ENCODE measurements at regions not wholly inside any gene's neighbourhood (a gene's known extent, or its start where the extent isn't known, plus 50 kb on each side); places are given as distances from the start of the nearest gene placed in this dataset.
"Not testable (repeated sequence)": the region's sequence is repeated elsewhere in the genome, so short reads cannot be mapped to it uniquely, and the experiment has no call there.

DNA sequence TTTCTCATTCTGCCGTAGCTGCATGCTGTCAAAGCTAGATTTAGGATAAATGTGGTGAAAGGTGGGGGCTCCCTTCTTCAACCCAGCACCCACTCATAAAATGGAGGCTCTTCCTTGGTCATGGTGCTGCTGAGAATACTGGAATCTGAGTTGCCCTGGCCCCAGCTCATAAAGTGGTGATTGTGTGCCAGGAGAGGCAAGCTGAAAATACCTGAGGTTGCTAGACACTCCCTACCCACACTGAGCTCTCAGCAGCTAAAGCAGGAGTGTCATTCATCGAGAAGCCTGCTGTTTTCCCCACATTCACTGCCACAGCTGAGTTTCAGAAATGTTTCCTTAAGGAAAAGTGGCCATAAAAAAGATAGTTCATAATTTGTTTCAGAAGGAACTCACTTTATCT, 297.1 kb upstream of the RBMS1 start:
- Histone ChIP-seq H3K9me3 (ENCODE audit: low read depth, low read length) (no peaks in the 10 kb centered on the region), H3K27me3 (ENCODE audit: insufficient read depth, low read length) (no peaks in the 10 kb centered on the region), H3K4me1 (ENCODE audit: insufficient read depth, low read length) (no peaks in the 10 kb centered on the region), H3K4me3 (ENCODE audit: low read length) (no peak overlapping the region)

DNA sequence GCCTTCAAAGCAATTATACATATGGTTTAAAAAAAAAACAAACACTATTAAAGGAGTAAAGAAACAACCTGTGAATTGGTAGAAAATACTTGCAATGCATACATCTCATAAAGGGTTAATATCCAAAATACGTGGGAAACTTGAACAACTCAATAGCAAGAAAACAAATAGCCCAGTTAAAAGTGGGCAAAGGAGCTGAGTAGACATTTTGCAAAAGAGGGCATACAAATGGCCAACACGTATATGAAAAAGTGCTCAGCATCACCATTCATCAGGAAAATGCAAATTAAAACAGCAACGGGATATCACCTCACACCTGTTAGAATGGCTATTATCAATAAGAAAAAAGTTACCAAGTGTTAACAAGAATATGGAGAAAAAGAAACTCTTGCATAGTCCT, 298.3 kb upstream of the RBMS1 start:
- Histone ChIP-seq H3K9me3 (ENCODE audit: low read depth, low read length) (no peaks in the 10 kb centered on the region), H3K4me1 (ENCODE audit: insufficient read depth, low read length) (no peaks in the 10 kb centered on the region), H3K4me3 (ENCODE audit: low read length) (no peak overlapping the region), H3K27me3 (ENCODE audit: insufficient read depth, low read length) (no peaks in the 10 kb centered on the region)

DNA sequence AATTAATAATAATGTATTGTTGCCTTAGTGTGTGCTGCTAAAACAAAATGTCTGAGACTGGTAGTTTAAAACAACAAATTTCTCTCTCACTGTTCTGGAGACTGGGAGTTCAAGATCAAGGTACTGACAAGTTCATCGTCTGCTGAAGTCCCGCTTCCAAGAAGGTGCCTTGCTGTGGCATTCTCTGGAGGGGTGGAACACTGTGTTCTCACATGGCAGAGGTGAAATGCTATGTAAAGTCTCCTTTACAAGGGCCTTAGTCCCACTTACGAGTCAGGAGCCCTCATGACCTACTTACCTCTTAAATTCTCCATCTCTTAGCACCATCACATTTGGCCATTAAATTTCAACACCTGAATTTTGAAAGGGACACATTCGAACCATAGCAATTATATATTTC, 299.2 kb upstream of the RBMS1 start:
- no peaks in the 10 kb centered on the region for H3K9me3 ChIP-seq (ENCODE audit: low read depth, low read length)

DNA sequence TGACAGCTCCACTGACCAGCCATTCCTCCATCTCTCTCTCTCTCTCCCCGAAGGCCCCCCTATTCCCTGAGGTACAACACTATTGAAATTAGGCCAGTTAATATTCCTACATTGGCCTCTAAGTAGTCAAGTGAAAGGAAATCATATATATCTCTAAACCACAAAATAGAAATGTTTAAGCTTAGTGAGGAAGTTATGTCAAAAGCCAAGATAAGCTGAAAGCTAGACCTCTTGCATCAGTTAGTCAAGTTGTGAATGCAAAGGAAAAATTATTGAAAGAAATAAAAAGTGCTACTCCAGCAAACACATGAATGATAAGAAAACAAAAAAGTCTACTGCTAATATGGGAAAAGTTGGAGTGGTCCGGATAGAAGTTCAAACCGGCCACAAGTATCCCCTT, 301.3 kb upstream of the RBMS1 start:
- H3K9me3 ChIP-seq (ENCODE audit: low read depth, low read length), result no peaks in the 10 kb centered on the region

More for the DNA sequence above, 299.2 kb upstream of the RBMS1 start:
- H3K4me3 ChIP-seq (ENCODE audit: low read length), result no peak overlapping the region
- no peaks in the 10 kb centered on the region for H3K4me1 ChIP-seq (ENCODE audit: insufficient read depth, low read length)
- H3K27me3 ChIP-seq (ENCODE audit: insufficient read depth, low read length), result no peaks in the 10 kb centered on the region

DNA sequence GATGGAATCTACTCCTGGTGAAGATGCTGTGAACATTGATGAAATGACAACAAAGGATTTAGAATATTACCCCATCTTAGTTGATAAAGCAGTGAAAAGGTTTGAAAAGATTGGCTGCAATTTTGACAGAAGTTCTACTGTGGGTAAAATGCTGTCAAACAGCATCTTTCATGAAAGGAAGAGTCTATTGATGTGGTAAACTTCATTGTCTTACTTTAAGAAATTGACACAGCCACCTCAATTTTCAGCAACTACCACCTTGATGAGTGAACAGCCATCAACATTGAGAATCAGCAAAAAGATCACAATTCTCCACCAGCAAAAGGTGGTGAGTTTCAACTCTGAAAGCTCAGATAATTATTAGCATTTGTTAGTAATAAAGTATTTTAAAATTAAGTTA, 310.3 kb upstream of the RBMS1 start:
- Histone ChIP-seq H3K9me3 (ENCODE audit: low read depth, low read length) (no peaks in the 10 kb centered on the region), H3K27me3 (ENCODE audit: insufficient read depth, low read length) (no peaks in the 10 kb centered on the region), H3K4me1 (ENCODE audit: insufficient read depth, low read length) (no peaks in the 10 kb centered on the region), H3K4me3 (ENCODE audit: low read length) (no peak overlapping the region)

More for the DNA sequence above, 301.3 kb upstream of the RBMS1 start:
- no peaks in the 10 kb centered on the region for H3K4me1 ChIP-seq (ENCODE audit: insufficient read depth, low read length)
- H3K27me3 ChIP-seq (ENCODE audit: insufficient read depth, low read length), result no peaks in the 10 kb centered on the region
- no peak overlapping the region for H3K4me3 ChIP-seq (ENCODE audit: low read length)

DNA sequence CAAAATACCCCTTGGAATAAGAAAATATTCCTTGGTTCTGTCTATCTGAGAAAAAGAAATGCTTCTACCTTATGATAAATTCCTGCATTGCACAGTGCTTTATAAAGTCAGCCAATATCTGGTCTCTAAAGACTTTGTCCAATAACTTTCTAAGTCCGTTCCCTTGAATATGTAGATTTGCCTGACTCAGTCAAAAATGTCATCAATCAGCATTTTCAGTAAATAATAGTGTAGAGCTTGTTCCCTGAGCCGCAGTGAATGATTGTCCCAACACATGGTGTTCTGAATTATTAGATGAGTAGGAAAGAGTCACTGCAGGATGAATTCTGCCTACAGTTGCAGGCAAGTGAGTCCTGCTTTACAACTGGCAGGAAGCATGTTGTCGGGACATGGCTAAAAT, 316.8 kb upstream of the RBMS1 start:
- H3K9me3 ChIP-seq (ENCODE audit: low read depth, low read length), result no peaks in the 10 kb centered on the region
- H3K4me3 ChIP-seq (ENCODE audit: low read length), result no peak overlapping the region
- H3K4me1 ChIP-seq (ENCODE audit: insufficient read depth, low read length), result no peaks in the 10 kb centered on the region
- H3K27me3 ChIP-seq (ENCODE audit: insufficient read depth, low read length), result no peaks in the 10 kb centered on the region

DNA sequence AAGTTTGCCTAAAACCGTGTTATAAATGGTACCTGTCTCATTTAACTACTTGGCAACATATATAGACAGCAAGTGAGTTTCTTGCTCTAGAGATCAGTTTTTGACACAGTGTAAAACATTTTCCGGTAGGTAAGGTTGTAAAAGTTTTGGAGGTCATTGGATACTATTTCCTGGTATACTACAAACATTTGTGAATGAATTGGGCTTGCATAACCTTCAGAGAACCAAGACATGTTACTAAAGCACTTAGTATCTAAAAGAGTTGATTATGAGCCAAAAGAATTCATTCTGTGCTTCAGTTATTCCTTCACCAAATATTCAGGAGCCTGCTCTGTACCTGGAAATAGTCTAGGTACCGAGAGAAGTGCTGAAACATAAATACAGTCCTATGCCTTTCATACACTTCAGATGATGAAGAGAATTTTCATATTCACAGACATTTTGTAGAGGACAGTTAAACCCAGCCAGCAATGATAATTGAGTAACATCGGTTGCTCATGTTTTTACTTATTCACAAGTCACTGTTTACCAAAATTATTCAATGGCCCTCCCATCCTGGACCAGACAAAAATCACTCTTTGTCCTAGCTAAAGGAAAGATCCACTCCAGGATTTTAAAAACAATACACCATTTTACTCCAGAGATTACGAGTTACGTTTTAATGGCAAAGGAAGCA, 319.4 kb upstream of the RBMS1 start:
- H3K4me3 ChIP-seq (ENCODE audit: low read length), result no peak overlapping the region
- H3K27me3 ChIP-seq (ENCODE audit: insufficient read depth, low read length), result no peaks in the 10 kb centered on the region
- H3K9me3 ChIP-seq (ENCODE audit: low read depth, low read length), result no peaks in the 10 kb centered on the region
- no peaks in the 10 kb centered on the region for H3K4me1 ChIP-seq (ENCODE audit: insufficient read depth, low read length)

DNA sequence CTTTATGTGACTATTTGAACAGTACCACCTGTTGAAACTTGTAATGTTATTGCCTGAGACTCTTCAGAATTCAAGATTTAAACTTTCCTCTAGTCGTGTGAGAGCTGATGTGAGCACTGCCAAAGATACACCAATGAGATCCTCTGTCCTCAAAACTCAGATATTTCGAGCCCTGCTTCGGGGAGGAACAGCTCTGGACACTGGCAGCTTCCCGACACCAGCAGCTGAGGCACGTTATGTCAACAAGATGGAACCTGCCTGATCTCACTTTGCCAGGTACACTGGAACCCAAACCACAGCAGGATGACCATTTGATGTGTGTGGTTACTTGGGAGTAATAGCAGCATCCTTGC, 319.9 kb upstream of the RBMS1 start:
- Histone ChIP-seq H3K9me3 (ENCODE audit: low read depth, low read length) (no peaks in the 10 kb centered on the region), H3K4me3 (ENCODE audit: low read length) (no peak overlapping the region), H3K27me3 (ENCODE audit: insufficient read depth, low read length) (no peaks in the 10 kb centered on the region), H3K4me1 (ENCODE audit: insufficient read depth, low read length) (no peaks in the 10 kb centered on the region)

DNA sequence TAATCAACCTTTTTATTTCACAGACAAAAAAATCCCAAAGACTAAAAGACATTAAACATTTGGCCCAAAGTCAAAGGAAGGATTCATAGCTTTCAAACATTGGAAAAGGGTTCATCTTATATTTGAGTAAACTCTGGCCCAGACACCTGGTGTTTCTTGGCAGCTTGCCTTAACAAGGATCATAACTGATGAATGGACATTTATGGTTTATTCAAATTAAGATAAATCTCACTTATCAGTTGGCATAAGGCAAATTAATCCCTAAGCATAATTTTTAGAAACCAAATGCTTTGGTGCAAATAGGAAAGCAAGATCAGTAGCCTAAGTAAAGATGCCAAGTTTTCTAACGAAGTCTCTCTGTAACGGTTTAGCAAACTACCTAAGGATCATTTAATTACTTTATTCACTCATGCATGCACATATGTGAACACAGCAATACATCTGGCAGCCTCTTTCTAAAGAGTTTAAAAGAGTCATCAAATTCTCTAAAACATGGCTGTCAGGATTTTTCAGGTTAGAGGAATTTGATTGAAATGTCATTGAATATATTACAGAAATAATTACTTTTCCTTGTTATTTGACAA, 323.4 kb upstream of the RBMS1 start:
- Histone ChIP-seq H3K4me1 (ENCODE audit: insufficient read depth, low read length) (no peaks in the 10 kb centered on the region), H3K9me3 (ENCODE audit: low read depth, low read length) (no peaks in the 10 kb centered on the region), H3K27me3 (ENCODE audit: insufficient read depth, low read length) (no peaks in the 10 kb centered on the region), H3K4me3 (ENCODE audit: low read length) (no peak overlapping the region)

DNA sequence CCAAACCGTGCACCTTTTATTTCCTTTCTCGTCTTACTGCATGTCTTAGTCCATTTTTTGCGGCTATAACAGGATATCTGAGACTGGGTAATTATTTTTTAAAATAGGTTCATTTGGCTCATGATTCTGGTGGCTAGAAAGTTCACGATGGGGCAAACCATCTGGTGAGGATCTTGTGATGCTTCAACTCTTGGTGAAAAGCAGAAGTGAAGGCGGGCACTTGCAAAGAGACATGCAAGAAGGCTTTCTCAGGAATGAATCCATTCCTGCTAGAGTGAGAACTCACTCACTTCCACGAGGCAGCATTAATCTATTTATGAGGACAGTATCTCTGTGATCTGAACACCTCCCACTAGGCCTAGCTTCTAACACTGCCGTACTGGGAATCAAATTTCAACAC, 327.1 kb upstream of the RBMS1 start:
- H3K27me3 ChIP-seq (ENCODE audit: insufficient read depth, low read length), result no peaks in the 10 kb centered on the region
- H3K9me3 ChIP-seq (ENCODE audit: low read depth, low read length), result peaks cover 25% of the 10 kb centered on the region
- no peaks in the 10 kb centered on the region for H3K4me1 ChIP-seq (ENCODE audit: insufficient read depth, low read length)
- H3K4me3 ChIP-seq (ENCODE audit: low read length), result no peak overlapping the region

DNA sequence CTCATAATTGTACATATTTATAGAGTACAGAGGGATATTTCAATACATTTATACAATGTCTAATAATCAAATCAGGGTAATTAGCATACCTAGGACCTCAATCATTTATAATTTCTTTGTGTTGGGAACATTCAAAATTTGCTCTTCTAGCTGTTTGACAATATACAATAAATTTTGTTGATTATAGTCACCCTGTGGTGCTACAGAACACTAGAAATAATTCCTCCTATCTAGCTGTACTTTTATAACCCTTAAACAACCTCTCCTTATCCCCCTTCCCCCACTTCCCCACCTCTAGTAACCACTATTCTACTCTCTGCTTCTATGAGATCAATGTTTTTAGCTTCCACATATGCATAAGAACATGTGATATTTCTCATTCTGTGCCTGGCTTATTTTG, 328.4 kb upstream of the RBMS1 start:
- H3K4me1 ChIP-seq (ENCODE audit: insufficient read depth, low read length), result no peaks in the 10 kb centered on the region
- no peaks in the 10 kb centered on the region for H3K27me3 ChIP-seq (ENCODE audit: insufficient read depth, low read length)
- no peak overlapping the region for H3K4me3 ChIP-seq (ENCODE audit: low read length)
- H3K9me3 ChIP-seq (ENCODE audit: low read depth, low read length), result peaks cover 33% of the 10 kb centered on the region

DNA sequence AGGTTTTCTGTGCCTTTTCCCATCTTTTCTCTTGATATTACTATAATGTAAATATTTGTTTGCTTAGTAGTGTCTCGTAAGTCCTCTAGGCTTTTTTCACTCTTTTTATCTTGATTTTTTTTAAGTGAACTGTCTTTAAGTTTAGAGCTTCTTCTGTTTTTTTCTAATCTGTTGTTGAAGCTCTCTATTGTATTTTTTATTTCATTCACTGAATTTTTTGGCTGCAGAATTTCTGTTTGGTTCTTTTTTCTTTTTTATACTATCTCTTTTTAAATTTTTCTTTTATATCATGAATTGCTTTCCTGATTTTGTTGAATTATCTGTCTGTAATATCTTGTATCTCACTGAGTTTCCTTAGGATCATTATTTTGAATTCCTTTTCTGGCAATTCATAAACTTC, 331.8 kb upstream of the RBMS1 start:
- Histone ChIP-seq H3K4me1 (ENCODE audit: insufficient read depth, low read length) (no peaks in the 10 kb centered on the region), H3K4me3 (ENCODE audit: low read length) (no peak overlapping the region), H3K27me3 (ENCODE audit: insufficient read depth, low read length) (no peaks in the 10 kb centered on the region), H3K9me3 (ENCODE audit: low read depth, low read length) (peaks cover 33% of the 10 kb centered on the region)

DNA sequence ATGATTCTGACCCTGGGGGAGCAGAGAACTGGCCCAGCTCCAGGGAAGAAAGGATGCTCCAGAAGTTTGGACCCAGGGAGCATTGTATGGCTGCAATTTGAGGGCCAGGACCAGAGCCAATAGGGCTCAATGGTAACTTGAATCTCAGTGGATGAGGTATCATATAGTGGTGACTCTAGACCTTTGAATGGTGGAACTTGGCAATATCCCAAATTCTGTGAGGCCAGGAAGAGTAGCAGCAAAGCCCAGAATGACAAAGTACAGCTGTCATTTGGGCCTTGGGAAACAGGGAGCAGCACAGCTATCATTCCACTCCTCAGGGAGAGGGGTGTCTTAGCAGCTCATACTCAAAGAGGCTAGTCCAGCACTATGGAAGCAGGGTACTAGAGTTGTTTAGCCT, 332.9 kb upstream of the RBMS1 start:
- Histone ChIP-seq H3K4me1 (ENCODE audit: insufficient read depth, low read length) (no peaks in the 10 kb centered on the region), H3K27me3 (ENCODE audit: insufficient read depth, low read length) (no peaks in the 10 kb centered on the region), H3K9me3 (ENCODE audit: low read depth, low read length) (peaks cover 33% of the 10 kb centered on the region), H3K4me3 (ENCODE audit: low read length) (no peak overlapping the region)

DNA sequence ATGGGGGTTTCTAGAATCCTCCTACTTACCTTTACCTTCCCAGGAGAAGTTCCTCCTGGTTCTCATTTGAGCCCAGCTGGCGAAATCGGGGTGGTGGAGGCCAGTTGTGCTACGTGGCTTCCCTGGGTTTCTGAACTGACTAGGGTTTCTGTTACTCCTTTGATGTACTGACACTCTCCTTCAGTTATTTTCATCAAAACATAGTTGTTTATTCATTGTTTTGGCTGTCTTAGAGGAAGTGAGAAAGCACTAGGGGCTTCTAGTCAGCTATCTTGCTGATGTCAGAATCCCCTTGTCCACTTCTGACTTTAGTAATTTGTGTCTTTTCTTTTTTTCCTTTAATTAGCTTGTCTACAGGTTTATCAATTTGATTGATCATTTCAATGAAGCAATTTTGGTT, 332.2 kb upstream of the TANK start:
- Histone ChIP-seq H3K4me1 (ENCODE audit: insufficient read depth, low read length) (no peaks in the 10 kb centered on the region), H3K9me3 (ENCODE audit: low read depth, low read length) (peaks cover 27% of the 10 kb centered on the region), H3K4me3 (ENCODE audit: low read length) (no peak overlapping the region), H3K27me3 (ENCODE audit: insufficient read depth, low read length) (no peaks in the 10 kb centered on the region)

DNA sequence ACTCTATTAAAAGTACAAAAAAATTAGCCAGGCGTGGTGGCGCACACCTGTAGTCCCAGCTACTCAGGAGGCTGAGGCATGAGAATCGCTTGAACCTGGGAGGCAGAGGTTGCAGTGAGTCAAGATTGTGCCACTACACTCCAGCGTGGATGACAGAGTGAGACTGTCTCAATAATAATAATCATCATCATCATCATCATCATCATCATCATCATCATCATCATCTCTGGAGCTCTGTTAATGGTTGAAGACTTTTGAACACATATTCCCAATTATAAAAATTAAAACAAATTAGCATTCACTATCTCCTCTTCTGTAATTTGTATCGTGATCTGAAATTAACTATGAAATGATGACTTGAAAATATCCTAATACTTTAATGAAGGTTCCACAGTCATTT, 327.8 kb upstream of the TANK start:
- H3K9me3 ChIP-seq (ENCODE audit: low read depth, low read length); H3K27me3 ChIP-seq (ENCODE audit: insufficient read depth, low read length); H3K4me3 ChIP-seq (ENCODE audit: low read length); H3K4me1 ChIP-seq (ENCODE audit: insufficient read depth, low read length): not testable (repeated sequence)

DNA sequence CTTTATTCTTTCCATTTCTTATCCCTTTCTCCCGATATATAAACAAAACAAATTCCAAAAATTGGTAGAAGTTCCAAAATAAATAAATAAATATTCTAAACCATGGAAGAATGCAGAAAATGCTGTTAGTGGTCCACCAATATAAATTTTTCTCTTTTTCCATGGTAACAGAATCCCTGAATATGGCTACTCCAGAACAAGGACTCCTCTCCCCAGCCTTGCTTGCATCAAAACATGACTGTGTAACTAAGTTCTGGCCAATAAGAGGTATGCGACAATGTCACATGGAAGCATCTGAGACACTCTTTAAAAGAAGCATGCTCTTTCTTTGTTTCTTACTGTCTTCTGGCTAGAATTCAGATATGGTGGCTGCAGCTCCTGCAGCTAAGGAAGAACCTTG, 325.1 kb upstream of the TANK start:
- no peaks in the 10 kb centered on the region for H3K4me1 ChIP-seq (ENCODE audit: insufficient read depth, low read length)

More for the DNA sequence above, 325.1 kb upstream of the TANK start:
- Histone ChIP-seq H3K27me3 (ENCODE audit: insufficient read depth, low read length) (no peaks in the 10 kb centered on the region), H3K9me3 (ENCODE audit: low read depth, low read length) (no peaks in the 10 kb centered on the region), H3K4me3 (ENCODE audit: low read length) (no peak overlapping the region)

All from mononuclear cell (primary cell).